Suprapubic skin (tissue), 4 donors: ENCODE measurements at regions not wholly inside any gene's neighbourhood (a gene's known extent, or its start where the extent isn't known, plus 50 kb on each side); places are given as distances from the start of the nearest gene placed in this dataset.

Experiments used
- DNase-seq, 2 donors: peaks; one replicate each; pipeline ENCODE4 v3.0.0-alpha.2; 2019; ENCODE audit warnings: low spot score in 2 of 2
- H3K27ac ChIP-seq: fragments of 200-600 bp; sonication (generic); one replicate; pipeline ENCODE4 v1.5.1; 2019
- H3K27me3 ChIP-seq: fragments of 200-600 bp; sonication (generic); one replicate; pipeline ENCODE4 v1.5.1; 2019
- H3K36me3 ChIP-seq: fragments of 200-600 bp; sonication (generic); one replicate; pipeline ENCODE4 v1.5.1; 2019
- H3K4me1 ChIP-seq: fragments of 200-600 bp; sonication (generic); one replicate; pipeline ENCODE4 v1.5.1; 2019
- H3K4me3 ChIP-seq: fragments of 200-600 bp; sonication (generic); one replicate; pipeline ENCODE4 v1.5.1; 2019; ENCODE audit warnings: mild to moderate bottlenecking
- H3K9me3 ChIP-seq: fragments of 200-600 bp; sonication (generic); one replicate; pipeline ENCODE4 v1.5.1; 2019
- CTCF ChIP-seq, 2 donors: fragments of 200-600 bp in 1 of 2; fragments of 450-650 bp in 1 of 2; sonication (generic) in 1 of 2; IDR thresholded peaks; one replicate each; pipeline ENCODE4 v1.5.1; 2016 to 2019; ENCODE audit warnings: antibody characterized with exemption in 2 of 2, mild to moderate bottlenecking in 1 of 2, moderate library complexity in 1 of 2
- EP300 ChIP-seq: sonication (generic); formaldehyde crosslinking; IDR thresholded peaks from one replicate; pipeline ENCODE4 v1.6.1; 2017; ENCODE audit warnings: antibody characterized with exemption
- POLR2A ChIP-seq, 2 donors: fragments of 450-650 bp; IDR thresholded peaks; one replicate each; pipeline ENCODE4 v1.6.1; 2017; ENCODE audit warnings: antibody characterized with exemption in 2 of 2, mild to moderate bottlenecking in 2 of 2, moderate library complexity in 2 of 2
- POLR2AphosphoS5 ChIP-seq, 3 donors: sonication (generic); formaldehyde crosslinking; IDR thresholded peaks; one replicate each; pipeline ENCODE4 v1.6.1; 2017; ENCODE audit warnings: antibody characterized with exemption in 3 of 3
- WGBS: methylation state at CpG from one replicate; pipeline ENCODE4 v1.1.5; 2018; 5-methylcytosine and 5-hydroxymethylcytosine counted together

GRCh38 chr11:69398529-69399492 lies 82.7 kb upstream of the LINC01488 start:
- no peaks in the 10 kb centered on the region for H3K27me3 ChIP-seq

GRCh38 chr11:69400140-69400539 lies 81.3 kb upstream of the LINC01488 start:
- Histone ChIP-seq H3K27me3 (no peaks in the 10 kb centered on the region), H3K4me1 (peaks cover 10% of the 10 kb centered on the region), H3K27ac (no peak overlapping the region), H3K9me3 (no peaks in the 10 kb centered on the region), H3K36me3 (no peaks in the 10 kb centered on the region), H3K4me3 (no peak overlapping the region)
- no peak for DNase-seq
- no peak for TF ChIP-seq EP300
- TF ChIP-seq POLR2AphosphoS5 (IDR thresholded peaks at IDR 0.05), result no peak
- no peak for TF ChIP-seq POLR2A (IDR thresholded peaks at IDR 0.05)
- TF ChIP-seq CTCF (IDR thresholded peaks at IDR 0.05), result no peak
- WGBS, result 88% methylated on average over 2 of the region's 2 CpGs

More at GRCh38 chr11:69398529-69399492, 82.7 kb upstream of the LINC01488 start:
- no peaks in the 10 kb centered on the region for H3K36me3 ChIP-seq
- peaks cover 10% of the 10 kb centered on the region for H3K4me1 ChIP-seq
- DNase-seq, result peak in 1 of 2 donors; percentile 47
- TF ChIP-seq POLR2AphosphoS5 (IDR thresholded peaks at IDR 0.05) (no peak), CTCF (IDR thresholded peaks at IDR 0.05) (no peak), EP300 (no peak), POLR2A (IDR thresholded peaks at IDR 0.05) (no peak)
- WGBS, result 56% methylated on average over 23 of the region's 28 CpGs
- no peak overlapping the region for H3K4me3 ChIP-seq
- no peaks in the 10 kb centered on the region for H3K9me3 ChIP-seq
- no peak overlapping the region for H3K27ac ChIP-seq

- Histone ChIP-seq H3K27ac (no peak overlapping the region), H3K4me1 (peaks cover 10% of the 10 kb centered on the region), H3K36me3 (no peaks in the 10 kb centered on the region), H3K9me3 (no peaks in the 10 kb centered on the region), H3K4me3 (no peak overlapping the region), H3K27me3 (no peaks in the 10 kb centered on the region)
- DNase-seq, result peak in 1 of 2 donors; percentile 36
- 86% methylated on average over 14 of the region's 22 CpGs for WGBS
- TF ChIP-seq POLR2A (IDR thresholded peaks at IDR 0.05) (no peak), EP300 (no peak), POLR2AphosphoS5 (IDR thresholded peaks at IDR 0.05) (no peak), CTCF (IDR thresholded peaks at IDR 0.05) (no peak)
Observed at GRCh38 chr11:69400771-69401590, 80.5 kb upstream of the LINC01488 start.

GRCh38 chr11:69401715-69402114 lies 79.7 kb upstream of the LINC01488 start:
- no peak for DNase-seq
- Histone ChIP-seq H3K4me1 (peaks cover 10% of the 10 kb centered on the region), H3K9me3 (no peaks in the 10 kb centered on the region), H3K36me3 (no peaks in the 10 kb centered on the region), H3K27ac (no peak overlapping the region), H3K4me3 (no peak overlapping the region), H3K27me3 (no peaks in the 10 kb centered on the region)
- WGBS, result 82% methylated on average over 5 of the region's 5 CpGs
- no peak for TF ChIP-seq EP300
- TF ChIP-seq POLR2AphosphoS5 (IDR thresholded peaks at IDR 0.05), result no peak
- no peak for TF ChIP-seq CTCF (IDR thresholded peaks at IDR 0.05)
- TF ChIP-seq POLR2A (IDR thresholded peaks at IDR 0.05), result no peak
